Ovary (tissue), 7 donors: ENCODE measurements at regions not wholly inside any gene's neighbourhood (a gene's known extent, or its start where the extent isn't known, plus 50 kb on each side); places are given as distances from the start of the nearest gene placed in this dataset.

Experiments used
- DNase-seq, 5 donors: peaks; one replicate each; pipeline ENCODE4 v3.0.0-alpha.2; 2019 to 2020
- H3K27ac ChIP-seq, 2 donors: fragments of 200-600 bp; one replicate each; pipeline versions ENCODE4 v1.5.1 to v1.8.0; 2019 to 2022
- H3K27me3 ChIP-seq: fragments of 200-600 bp; one replicate; pipeline ENCODE4 v1.8.0; 2022
- H3K36me3 ChIP-seq: fragments of 200-600 bp; sonication (generic); one replicate; pipeline ENCODE4 v1.5.1; 2019
- H3K4me1 ChIP-seq: one replicate; pipeline ENCODE4 v1.8.1; 2013; ENCODE audit warnings: mild to moderate bottlenecking, moderate library complexity; ENCODE audit not compliant: insufficient read depth
- H3K4me3 ChIP-seq: fragments of 200-600 bp; sonication (generic); one replicate; pipeline ENCODE4 v1.5.1; 2017
- H3K9me3 ChIP-seq, 2 donors: fragments of 200-600 bp in 1 of 2; sonication (generic) in 1 of 2; one replicate each; pipeline versions ENCODE4 v1.5.1 to v1.8.1; 2013 to 2019; ENCODE audit warnings: mild to moderate bottlenecking in 1 of 2, moderate library complexity in 1 of 2
- EP300 ChIP-seq: sonication (generic); formaldehyde crosslinking; IDR thresholded peaks from one replicate; pipeline ENCODE4 v1.6.1; 2017; ENCODE audit warnings: antibody characterized with exemption
- POLR2A ChIP-seq: fragments of 450-650 bp; IDR thresholded peaks from one replicate; pipeline ENCODE4 v1.6.1; 2017; ENCODE audit warnings: antibody characterized with exemption, mild to moderate bottlenecking, moderate library complexity
- WGBS, 3 donors: extraction: QIAGEN DNeasy Blood & Tissue Kit in 1 of 3; methylation state at CpG; one replicate each; pipeline versions ENCODE4 v1.1.5 to v1.1.7; 2013 to 2017; 5-methylcytosine and 5-hydroxymethylcytosine counted together
- intact Hi-C, 4 donors: fragments of 100-400 bp; cut with DNase I; formaldehyde crosslinking; loops; one replicate each; pipeline versions ENCODE4 v1.11.0 to v1.15.1; 2022 to 2023
- TF ChIP-seq, protein P1 (sequence below), 3 donors: fragments of 450-650 bp in 2 of 3; fragments of 200-600 bp in 1 of 3; IDR thresholded peaks; one replicate each; pipeline versions ENCODE4 v1.5.1 to v1.8.0; 2016 to 2022; ENCODE audit warnings: antibody characterized with exemption in 3 of 3, mild to moderate bottlenecking in 1 of 3
- donor health status: DM: no; HTN: no; CAD: no; lungs with moderate emphysema.
- donor health status: DM: no; HTN: no; CAD: no.
- donor health status: Bipolar disorder and iron deficiency.
- donor health status: DM: no; HTN: no; CAD: no.
- donor health status: DM: yes; HTN: yes; CAD: no.

GRCh38 chr14:99065551-99065950 lies 206.4 kb downstream of the BCL11B start:
- intact Hi-C loops: no loop called here
- WGBS, 3 donors: 81% methylated on average over 3 of the region's 3 CpGs
- H3K27ac ChIP-seq: no peak overlapping the region

GRCh38 chr14:99066378-99066777 lies 205.6 kb downstream of the BCL11B start:
- intact Hi-C loops: no loop called here
- Histone ChIP-seq H3K27me3 (no peaks in the 10 kb centered on the region), H3K9me3 (peaks cover 0 to 4% of the 10 kb centered on the region in 2 donors), H3K4me3 (no peak overlapping the region), H3K4me1 (no peaks in the 10 kb centered on the region), H3K27ac (no peak overlapping the region), H3K36me3 (no peaks in the 10 kb centered on the region)
- no peak for TF ChIP-seq POLR2A
- no peak for TF ChIP-seq EP300
- TF ChIP-seq, protein P1, sequence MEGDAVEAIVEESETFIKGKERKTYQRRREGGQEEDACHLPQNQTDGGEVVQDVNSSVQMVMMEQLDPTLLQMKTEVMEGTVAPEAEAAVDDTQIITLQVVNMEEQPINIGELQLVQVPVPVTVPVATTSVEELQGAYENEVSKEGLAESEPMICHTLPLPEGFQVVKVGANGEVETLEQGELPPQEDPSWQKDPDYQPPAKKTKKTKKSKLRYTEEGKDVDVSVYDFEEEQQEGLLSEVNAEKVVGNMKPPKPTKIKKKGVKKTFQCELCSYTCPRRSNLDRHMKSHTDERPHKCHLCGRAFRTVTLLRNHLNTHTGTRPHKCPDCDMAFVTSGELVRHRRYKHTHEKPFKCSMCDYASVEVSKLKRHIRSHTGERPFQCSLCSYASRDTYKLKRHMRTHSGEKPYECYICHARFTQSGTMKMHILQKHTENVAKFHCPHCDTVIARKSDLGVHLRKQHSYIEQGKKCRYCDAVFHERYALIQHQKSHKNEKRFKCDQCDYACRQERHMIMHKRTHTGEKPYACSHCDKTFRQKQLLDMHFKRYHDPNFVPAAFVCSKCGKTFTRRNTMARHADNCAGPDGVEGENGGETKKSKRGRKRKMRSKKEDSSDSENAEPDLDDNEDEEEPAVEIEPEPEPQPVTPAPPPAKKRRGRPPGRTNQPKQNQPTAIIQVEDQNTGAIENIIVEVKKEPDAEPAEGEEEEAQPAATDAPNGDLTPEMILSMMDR (IDR thresholded peaks at IDR 0.05): no peak
- 87 to 92% (median 91%) methylated on average over 23 of the region's 23 CpGs for WGBS, 3 donors
- no peak for DNase-seq

More at GRCh38 chr14:99065551-99065950, 206.4 kb downstream of the BCL11B start:
- TF ChIP-seq POLR2A: no peak
- Histone ChIP-seq H3K9me3 (peaks cover 0 to 4% of the 10 kb centered on the region in 2 donors), H3K4me3 (no peak overlapping the region), H3K36me3 (no peaks in the 10 kb centered on the region), H3K4me1 (no peaks in the 10 kb centered on the region), H3K27me3 (no peaks in the 10 kb centered on the region)
- no peak for DNase-seq

DNA sequence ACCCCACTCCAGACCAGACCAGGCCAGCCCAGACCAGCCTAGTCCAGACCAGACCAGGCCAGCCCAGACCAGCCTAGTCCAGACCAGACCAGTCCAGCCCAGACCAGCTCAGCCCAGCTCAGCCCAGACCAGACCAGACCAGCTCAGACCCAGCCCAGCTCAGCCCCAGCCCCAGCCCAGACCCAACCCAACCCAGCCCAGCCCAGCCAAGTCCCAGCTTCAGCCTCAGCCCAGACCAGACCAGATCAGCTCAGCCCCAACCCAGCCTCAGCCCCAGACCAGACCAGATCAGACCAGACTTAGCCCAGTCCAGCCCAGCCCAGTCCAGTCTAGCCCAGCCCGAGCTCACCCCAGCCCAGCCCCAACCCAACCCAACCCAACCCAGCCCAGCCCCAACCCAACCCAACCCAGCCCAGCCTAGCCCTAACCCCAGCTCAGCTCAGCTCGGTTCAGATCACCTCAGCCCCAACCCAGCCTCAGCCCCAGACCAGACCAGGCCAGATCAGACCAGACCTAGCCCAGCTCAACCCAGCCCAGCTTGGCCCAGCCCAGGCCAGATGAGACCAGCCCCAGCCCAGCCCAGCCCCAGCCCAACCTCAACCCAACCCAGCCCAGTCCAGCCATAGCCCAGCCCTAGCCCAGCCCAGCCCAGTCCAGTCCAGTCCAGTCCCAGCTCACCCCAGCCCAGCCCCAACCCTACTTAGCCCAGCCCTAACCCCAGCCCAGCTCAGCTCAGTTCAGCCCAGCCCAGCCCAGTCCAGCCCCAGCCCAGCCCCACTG lies 204.7 kb downstream of the BCL11B start:
- no peak for DNase-seq
- H3K4me1 ChIP-seq: no peaks in the 10 kb centered on the region
- no peaks in the 10 kb centered on the region for H3K36me3 ChIP-seq
- no peaks in the 10 kb centered on the region for H3K27me3 ChIP-seq
- H3K4me3 ChIP-seq: no peak overlapping the region
- peaks cover 0 to 4% of the 10 kb centered on the region in 2 donors for H3K9me3 ChIP-seq
- H3K27ac ChIP-seq: no peak overlapping the region
- whole genome bisulfite sequencing, 3 donors: 88 to 100% (median 91%) methylated on average over 1 to 2 of the region's 2 CpGs
- TF ChIP-seq, protein P1 (IDR thresholded peaks at IDR 0.05): no peak
- TF ChIP-seq POLR2A (no peak), EP300 (no peak)
- intact Hi-C loops: no loop called here

- H3K27me3 ChIP-seq: no peaks in the 10 kb centered on the region
- TF ChIP-seq POLR2A: no peak
- TF ChIP-seq, protein P1 (IDR thresholded peaks at IDR 0.05): no peak
- TF ChIP-seq EP300: no peak
- no peak for DNase-seq
- H3K4me1 ChIP-seq: no peaks in the 10 kb centered on the region
- intact Hi-C loops: no loop called here
- H3K27ac ChIP-seq: no peak overlapping the region
- peaks cover 0 to 4% of the 10 kb centered on the region in 2 donors for H3K9me3 ChIP-seq
- H3K4me3 ChIP-seq: no peak overlapping the region
- WGBS, 3 donors: 92 to 94% (median 94%) methylated on average over 5 of the region's 5 CpGs
- H3K36me3 ChIP-seq: no peaks in the 10 kb centered on the region
These were observed 204.1 kb downstream of the BCL11B start for GRCh38 chr14:99067927-99068326.

GRCh38 chr14:99069946-99070345 lies 202.1 kb downstream of the BCL11B start:
- 61 to 75% (median 66%) methylated on average over 3 of the region's 3 CpGs for WGBS, 3 donors
- H3K4me1 ChIP-seq: no peaks in the 10 kb centered on the region
- intact Hi-C loops: no loop called here

More at GRCh38 chr14:99069946-99070345, 202.1 kb downstream of the BCL11B start:
- Histone ChIP-seq H3K4me3 (no peak overlapping the region), H3K9me3 (peaks cover 0 to 4% of the 10 kb centered on the region in 2 donors), H3K36me3 (no peaks in the 10 kb centered on the region), H3K27me3 (no peaks in the 10 kb centered on the region), H3K27ac (no peak overlapping the region)
- no peak for TF ChIP-seq EP300
- no peak for TF ChIP-seq POLR2A
- TF ChIP-seq, protein P1 (IDR thresholded peaks at IDR 0.05): no peak
- no peak for DNase-seq
